ENCODE measurements at regions not wholly inside any gene's neighbourhood (a gene's known extent, or its start where the extent isn't known, plus 50 kb on each side); places are given as distances from the start of the nearest gene placed in this dataset.
A peak's percentile ranks its signal among the peaks of the same experiment; 100 is the strongest.

- Histone ChIP-seq H3K9me3 (ENCODE audit: low read length) (no peaks in the 10 kb centered on the region), H3K4me1 (ENCODE audit: insufficient read depth, low read length) (no peaks in the 10 kb centered on the region), H3K27me3 (ENCODE audit: insufficient read depth, low read length, poor library complexity, severe bottlenecking) (no peaks in the 10 kb centered on the region), H3K4me3 (ENCODE audit: low read length) (no peak overlapping the region), H3K36me3 (ENCODE audit: insufficient read depth, low read length) (no peaks in the 10 kb centered on the region), H3K27ac (ENCODE audit: low read depth, low read length) (no peak overlapping the region)
- Mint-ChIP-seq H3K27me3 (peaks cover 0 to 2% of the 10 kb centered on the region in 2 donors), H3K4me3 (no peak overlapping the region), H3K4me1 (no peaks in the 10 kb centered on the region), H3K27ac (no peak overlapping the region), H3K9me3 (peaks cover 0 to 6% (median 2%) of the 10 kb centered on the region in 5 donors), H3K36me3 (no peaks in the 10 kb centered on the region)
- POLR2A ChIA-PET = no interaction called here
- DNase-seq = no peak
- CTCF ChIA-PET = no interaction called here
These were observed 1430.5 kb upstream of the CELF4 start for GRCh38 chr18:38996056-38996455.

GRCh38 chr18:38993342-38993741 is 1427.7 kb upstream of the CELF4 start:
- Histone ChIP-seq H3K4me1 (ENCODE audit: insufficient read depth, low read length) (no peaks in the 10 kb centered on the region), H3K36me3 (ENCODE audit: insufficient read depth, low read length) (no peaks in the 10 kb centered on the region), H3K4me3 (ENCODE audit: low read length) (no peak overlapping the region), H3K27me3 (ENCODE audit: insufficient read depth, low read length, poor library complexity, severe bottlenecking) (no peaks in the 10 kb centered on the region), H3K27ac (ENCODE audit: low read depth, low read length) (no peak overlapping the region), H3K9me3 (ENCODE audit: low read length) (no peaks in the 10 kb centered on the region)
- no peak for DNase-seq
- Mint-ChIP-seq H3K27me3 (no peaks in the 10 kb centered on the region), H3K9me3 (peaks cover 0 to 6% (median 2%) of the 10 kb centered on the region in 5 donors), H3K27ac (peak overlapping the region in 1 of 8 donors; percentile 43), H3K4me3 (no peak overlapping the region), H3K36me3 (no peaks in the 10 kb centered on the region), H3K4me1 (no peaks in the 10 kb centered on the region)
- CTCF ChIA-PET = no interaction called here
- POLR2A ChIA-PET = no interaction called here

GRCh38 chr18:38984968-38985367 is 1419.4 kb upstream of the CELF4 start:
- H3K36me3 Mint-ChIP-seq = no peaks in the 10 kb centered on the region
- no peaks in the 10 kb centered on the region for H3K4me1 Mint-ChIP-seq
- no peak overlapping the region for H3K4me3 ChIP-seq (ENCODE audit: low read length)
- no peak overlapping the region for H3K27ac ChIP-seq (ENCODE audit: low read depth, low read length)
- no peak overlapping the region for H3K4me3 Mint-ChIP-seq
- POLR2A ChIA-PET = no interaction called here
- CTCF ChIA-PET = no interaction called here
- no peaks in the 10 kb centered on the region for H3K36me3 ChIP-seq (ENCODE audit: insufficient read depth, low read length)
- H3K9me3 ChIP-seq (ENCODE audit: low read length) = no peaks in the 10 kb centered on the region
- no peaks in the 10 kb centered on the region for H3K4me1 ChIP-seq (ENCODE audit: insufficient read depth, low read length)
- H3K27ac Mint-ChIP-seq = no peak overlapping the region
- peaks cover 0 to 2% of the 10 kb centered on the region in 2 donors for H3K27me3 Mint-ChIP-seq
- no peak for DNase-seq
- H3K27me3 ChIP-seq (ENCODE audit: insufficient read depth, low read length, poor library complexity, severe bottlenecking) = no peaks in the 10 kb centered on the region
- peaks cover 0 to 4% (median 0%) of the 10 kb centered on the region in 5 donors for H3K9me3 Mint-ChIP-seq

- Mint-ChIP-seq H3K9me3 (peaks cover 0 to 7% (median 0%) of the 10 kb centered on the region in 5 donors), H3K4me1 (no peaks in the 10 kb centered on the region), H3K36me3 (no peaks in the 10 kb centered on the region), H3K27me3 (peaks cover 0 to 2% of the 10 kb centered on the region in 2 donors), H3K4me3 (no peak overlapping the region), H3K27ac (no peak overlapping the region)
- Histone ChIP-seq H3K9me3 (ENCODE audit: low read length) (no peaks in the 10 kb centered on the region), H3K4me1 (ENCODE audit: insufficient read depth, low read length) (no peaks in the 10 kb centered on the region), H3K27me3 (ENCODE audit: insufficient read depth, low read length, poor library complexity, severe bottlenecking) (no peaks in the 10 kb centered on the region), H3K36me3 (ENCODE audit: insufficient read depth, low read length) (no peaks in the 10 kb centered on the region), H3K4me3 (ENCODE audit: low read length) (no peak overlapping the region), H3K27ac (ENCODE audit: low read depth, low read length) (no peak overlapping the region)
- CTCF ChIA-PET = no interaction called here
- POLR2A ChIA-PET = no interaction called here
- DNase-seq = no peak
These were observed 1416.5 kb upstream of the CELF4 start for GRCh38 chr18:38982072-38982471.

- no peaks in the 10 kb centered on the region for H3K36me3 Mint-ChIP-seq
- no peak overlapping the region for H3K27ac Mint-ChIP-seq
- no peak overlapping the region for H3K4me3 ChIP-seq (ENCODE audit: low read length)
- ChIA-PET CTCF (no interaction called here), POLR2A (no interaction called here)
- no peak overlapping the region for H3K4me3 Mint-ChIP-seq
- DNase-seq = no peak
- peaks cover 0 to 7% (median 0%) of the 10 kb centered on the region in 5 donors for H3K9me3 Mint-ChIP-seq
- H3K27me3 ChIP-seq (ENCODE audit: insufficient read depth, low read length, poor library complexity, severe bottlenecking) = no peaks in the 10 kb centered on the region
- H3K4me1 ChIP-seq (ENCODE audit: insufficient read depth, low read length) = no peaks in the 10 kb centered on the region
- no peaks in the 10 kb centered on the region for H3K4me1 Mint-ChIP-seq
- H3K36me3 ChIP-seq (ENCODE audit: insufficient read depth, low read length) = no peaks in the 10 kb centered on the region
- H3K9me3 ChIP-seq (ENCODE audit: low read length) = no peaks in the 10 kb centered on the region
- no peak overlapping the region for H3K27ac ChIP-seq (ENCODE audit: low read depth, low read length)
- H3K27me3 Mint-ChIP-seq = peaks cover 0 to 2% of the 10 kb centered on the region in 2 donors
These were observed 1415.8 kb upstream of the CELF4 start for GRCh38 chr18:38981389-38981788.

GRCh38 chr18:38980420-38980819 is 1414.8 kb upstream of the CELF4 start:
- no peak overlapping the region for H3K4me3 Mint-ChIP-seq
- Histone ChIP-seq H3K36me3 (ENCODE audit: insufficient read depth, low read length) (no peaks in the 10 kb centered on the region), H3K27me3 (ENCODE audit: insufficient read depth, low read length, poor library complexity, severe bottlenecking) (no peaks in the 10 kb centered on the region), H3K27ac (ENCODE audit: low read depth, low read length) (no peak overlapping the region), H3K4me3 (ENCODE audit: low read length) (no peak overlapping the region), H3K4me1 (ENCODE audit: insufficient read depth, low read length) (no peaks in the 10 kb centered on the region), H3K9me3 (ENCODE audit: low read length) (no peaks in the 10 kb centered on the region)
- H3K36me3 Mint-ChIP-seq = no peaks in the 10 kb centered on the region
- H3K27me3 Mint-ChIP-seq = peaks cover 0 to 2% of the 10 kb centered on the region in 2 donors
- no peaks in the 10 kb centered on the region for H3K4me1 Mint-ChIP-seq
- CTCF ChIA-PET = no interaction called here
- POLR2A ChIA-PET = no interaction called here
- H3K9me3 Mint-ChIP-seq = peaks cover 0 to 7% (median 0%) of the 10 kb centered on the region in 5 donors
- DNase-seq = no peak
- no peak overlapping the region for H3K27ac Mint-ChIP-seq

- H3K4me1 Mint-ChIP-seq = no peaks in the 10 kb centered on the region
- no peak for DNase-seq
- H3K9me3 ChIP-seq (ENCODE audit: low read length) = no peaks in the 10 kb centered on the region
- H3K9me3 Mint-ChIP-seq = peaks cover 0 to 3% (median 0%) of the 10 kb centered on the region in 5 donors
- CTCF ChIA-PET = no interaction called here
- no peaks in the 10 kb centered on the region for H3K4me1 ChIP-seq (ENCODE audit: insufficient read depth, low read length)
- H3K27ac ChIP-seq (ENCODE audit: low read depth, low read length) = no peak overlapping the region
- no peaks in the 10 kb centered on the region for H3K27me3 ChIP-seq (ENCODE audit: insufficient read depth, low read length, poor library complexity, severe bottlenecking)
- no peaks in the 10 kb centered on the region for H3K36me3 ChIP-seq (ENCODE audit: insufficient read depth, low read length)
- no peak overlapping the region for H3K27ac Mint-ChIP-seq
- no peak overlapping the region for H3K4me3 ChIP-seq (ENCODE audit: low read length)
- POLR2A ChIA-PET = no interaction called here
- H3K27me3 Mint-ChIP-seq = no peaks in the 10 kb centered on the region
- peaks cover 0 to 2% (median 0%) of the 10 kb centered on the region in 3 donors for H3K36me3 Mint-ChIP-seq
- no peak overlapping the region for H3K4me3 Mint-ChIP-seq
These were observed 1407.0 kb upstream of the CELF4 start for GRCh38 chr18:38972571-38972970.

GRCh38 chr18:38971881-38972280 is 1406.3 kb upstream of the CELF4 start:
- no peaks in the 10 kb centered on the region for H3K27me3 Mint-ChIP-seq
- H3K9me3 Mint-ChIP-seq = no peaks in the 10 kb centered on the region
- H3K36me3 ChIP-seq (ENCODE audit: insufficient read depth, low read length) = no peaks in the 10 kb centered on the region
- H3K27me3 ChIP-seq (ENCODE audit: insufficient read depth, low read length, poor library complexity, severe bottlenecking) = no peaks in the 10 kb centered on the region
- no peaks in the 10 kb centered on the region for H3K4me1 ChIP-seq (ENCODE audit: insufficient read depth, low read length)
- H3K4me1 Mint-ChIP-seq = no peaks in the 10 kb centered on the region
- ChIA-PET CTCF (no interaction called here), POLR2A (no interaction called here)
- no peak overlapping the region for H3K27ac Mint-ChIP-seq
- no peaks in the 10 kb centered on the region for H3K9me3 ChIP-seq (ENCODE audit: low read length)
- H3K4me3 Mint-ChIP-seq = peak overlapping the region in 1 of 7 donors; percentile 25
- H3K4me3 ChIP-seq (ENCODE audit: low read length) = no peak overlapping the region
- H3K36me3 Mint-ChIP-seq = peaks cover 0 to 2% (median 0%) of the 10 kb centered on the region in 3 donors
- no peak overlapping the region for H3K27ac ChIP-seq (ENCODE audit: low read depth, low read length)
- DNase-seq = no peak

GRCh38 chr18:38966841-38967240 is 1401.2 kb upstream of the CELF4 start:
- Mint-ChIP-seq H3K4me3 (no peak overlapping the region), H3K27me3 (peaks cover 3 to 15% of the 10 kb centered on the region in 2 donors), H3K36me3 (no peaks in the 10 kb centered on the region), H3K4me1 (no peaks in the 10 kb centered on the region), H3K27ac (no peak overlapping the region), H3K9me3 (peaks cover 0 to 2% (median 0%) of the 10 kb centered on the region in 5 donors)
- no peaks in the 10 kb centered on the region for H3K36me3 ChIP-seq (ENCODE audit: insufficient read depth, low read length)
- H3K27me3 ChIP-seq (ENCODE audit: insufficient read depth, low read length, poor library complexity, severe bottlenecking) = no peaks in the 10 kb centered on the region
- H3K4me3 ChIP-seq (ENCODE audit: low read length) = no peak overlapping the region
- no peaks in the 10 kb centered on the region for H3K4me1 ChIP-seq (ENCODE audit: insufficient read depth, low read length)
- no peaks in the 10 kb centered on the region for H3K9me3 ChIP-seq (ENCODE audit: low read length)
- no peak overlapping the region for H3K27ac ChIP-seq (ENCODE audit: low read depth, low read length)
- ChIA-PET CTCF (no interaction called here), POLR2A (no interaction called here)
- no peak for DNase-seq

Data from CD8-positive, alpha-beta memory T cell (primary cell).